BE2C (cell line): ENCODE measurements at regions not wholly inside any gene's neighbourhood (a gene's known extent, or its start where the extent isn't known, plus 50 kb on each side); places are given as distances from the start of the nearest gene placed in this dataset.

Source experiments
- DNase-seq: peaks from one replicate; pipeline ENCODE4 v3.0.0-alpha.2; 2020
- H3K27me3 ChIP-seq: fragments of 250-450 bp; sonication (Bioruptor Pico); 2 replicates; pipeline ENCODE4 v1.5.1; 2020; ENCODE audit warnings: mild to moderate bottlenecking
- H3K36me3 ChIP-seq: fragments of 250-450 bp; sonication (Bioruptor Pico); 2 replicates; pipeline ENCODE4 v1.5.1; 2020; ENCODE audit warnings: mild to moderate bottlenecking
- H3K4me1 ChIP-seq: fragments of 250-450 bp; sonication (Bioruptor Pico); 2 replicates; pipeline ENCODE4 v1.5.1; 2020
- H3K4me3 ChIP-seq: 2 replicates; pipeline ENCODE4 v1.5.1; 2011; ENCODE audit warnings: low read depth, low read length
- H3K9me3 ChIP-seq: fragments of 250-450 bp; sonication (Bioruptor Pico); 2 replicates; pipeline ENCODE4 v1.5.1; 2020
- CTCF ChIP-seq: IDR thresholded peaks from 2 replicates; pipeline ENCODE4 v1.5.1; 2012; ENCODE audit warnings: mild to moderate bottlenecking, low read depth, low read length

GRCh38 chr20:63122626-63123025 lies 93.3 kb downstream of the YTHDF1 start:
- TF ChIP-seq CTCF = no peak
- H3K36me3 ChIP-seq = no peaks in the 10 kb centered on the region
- DNase-seq = no peak
- no peak overlapping the region for H3K4me3 ChIP-seq
- H3K4me1 ChIP-seq = no peaks in the 10 kb centered on the region
- no peaks in the 10 kb centered on the region for H3K9me3 ChIP-seq
- H3K27me3 ChIP-seq = peaks cover 44% of the 10 kb centered on the region

GRCh38 chr20:63121749-63122405 lies 94.1 kb downstream of the YTHDF1 start:
- Histone ChIP-seq H3K4me3 (no peak overlapping the region), H3K9me3 (no peaks in the 10 kb centered on the region), H3K4me1 (no peaks in the 10 kb centered on the region), H3K27me3 (peaks cover 42% of the 10 kb centered on the region), H3K36me3 (no peaks in the 10 kb centered on the region)
- no peak for DNase-seq
- no peak for TF ChIP-seq CTCF

GRCh38 chr20:63121246-63121645 lies 94.7 kb downstream of the YTHDF1 start:
- Histone ChIP-seq H3K4me1 (no peaks in the 10 kb centered on the region), H3K27me3 (peaks cover 42% of the 10 kb centered on the region), H3K4me3 (no peak overlapping the region), H3K36me3 (no peaks in the 10 kb centered on the region), H3K9me3 (no peaks in the 10 kb centered on the region)
- TF ChIP-seq CTCF = no peak
- no peak for DNase-seq

- no peaks in the 10 kb centered on the region for H3K36me3 ChIP-seq
- H3K4me1 ChIP-seq = no peaks in the 10 kb centered on the region
- no peak for DNase-seq
- H3K4me3 ChIP-seq = no peak overlapping the region
- TF ChIP-seq CTCF = no peak
- H3K27me3 ChIP-seq = peaks cover 42% of the 10 kb centered on the region
- H3K9me3 ChIP-seq = no peaks in the 10 kb centered on the region
Observed at GRCh38 chr20:63120808-63121090, 95.2 kb downstream of the YTHDF1 start.

- TF ChIP-seq CTCF = no peak
Observed at GRCh38 chr20:63119963-63120807, 95.7 kb downstream of the YTHDF1 start.

More at GRCh38 chr20:63119963-63120807, 95.7 kb downstream of the YTHDF1 start:
- H3K9me3 ChIP-seq = no peaks in the 10 kb centered on the region
- no peaks in the 10 kb centered on the region for H3K4me1 ChIP-seq
- no peak overlapping the region for H3K4me3 ChIP-seq
- DNase-seq = no peak
- H3K27me3 ChIP-seq = peaks cover 45% of the 10 kb centered on the region
- H3K36me3 ChIP-seq = no peaks in the 10 kb centered on the region
